Peyer's patch (tissue), 4 donors: ENCODE measurements at regions not wholly inside any gene's neighbourhood (a gene's known extent, or its start where the extent isn't known, plus 50 kb on each side); places are given as distances from the start of the nearest gene placed in this dataset.

ENCODE experiments used
- CTCF ChIP-seq, 6 experiments: fragments of 450-650 bp in 4 of 6; fragments of 200-600 bp in 2 of 6; sonication (generic) in 1 of 6; IDR thresholded peaks; one replicate each; pipeline ENCODE4 v1.5.1; 2017 to 2019; ENCODE audit warnings: antibody characterized with exemption in 6 of 6, mild to moderate bottlenecking in 3 of 6, moderate library complexity in 1 of 6
- POLR2A ChIP-seq, 2 donors: fragments of 450-650 bp; IDR thresholded peaks; one replicate each; pipeline ENCODE4 v1.5.1; 2017; ENCODE audit warnings: antibody characterized with exemption in 2 of 2, mild to moderate bottlenecking in 2 of 2, moderate library complexity in 2 of 2

GRCh38 chr9:134968823-134969090, 51.0 kb upstream of the FCN1 start:
- TF ChIP-seq CTCF (IDR thresholded peaks at IDR 0.05): no peak
- TF ChIP-seq POLR2A (IDR thresholded peaks at IDR 0.05): no peak
